ENCODE measurements at regions not wholly inside any gene's neighbourhood (a gene's known extent, or its start where the extent isn't known, plus 50 kb on each side); places are given as distances from the start of the nearest gene placed in this dataset.

GRCh38 chr15:93587059-93587521, 498.1 kb upstream of the RGMA start:
- no peak overlapping the region for H2AFZ ChIP-seq (ENCODE audit: low read depth, low read length, poor library complexity, severe bottlenecking)
- H4K20me1 ChIP-seq (ENCODE audit: insufficient read depth) = no peaks in the 10 kb centered on the region
- no peak overlapping the region for H3K4me3 ChIP-seq (replicated peaks in 1 of 2; ENCODE audit: low read depth in 1 of 2, low read length in 2 of 2)
- no peaks in the 10 kb centered on the region for H3K4me1 ChIP-seq (ENCODE audit: control insufficient read depth in 1 of 2, insufficient read depth in 2 of 2, low read length in 2 of 2)
- no peak overlapping the region for H3K4me2 ChIP-seq (ENCODE audit: low read length)
- H3K36me3 ChIP-seq (ENCODE audit: control insufficient read depth in 1 of 2, insufficient read depth in 2 of 2, low read length in 2 of 2) = no peaks in the 10 kb centered on the region
- no TSS peak for BruUV-seq (replicated peaks)
- no peak overlapping the region for H3K27ac ChIP-seq (ENCODE audit: low read depth, low read length)
- intact Hi-C loops (cut with micrococcal nuclease) = no loop called here
- POLR2A ChIA-PET = no interaction called here
- H3K9me3 ChIP-seq (ENCODE audit: control insufficient read depth in 1 of 2, insufficient read depth in 1 of 2, low read depth in 1 of 2, low read length in 2 of 2) = no peaks in the 10 kb centered on the region
- RAD21 ChIA-PET (ENCODE audit: low non-redundant PET in 1 of 2, low total read pairs in 2 of 2, uncharacterized antibody in 2 of 2, unreplicated experiment in 2 of 2) = no interaction called here
- no peak for ATAC-seq
- H3K79me2 ChIP-seq (ENCODE audit: insufficient read depth, low read length) = no peaks in the 10 kb centered on the region
- no peak overlapping the region for H3K9ac ChIP-seq (ENCODE audit: low read length)
- CTCF ChIA-PET = no interaction called here
- no peaks in the 10 kb centered on the region for H3K9me2 ChIP-seq (ENCODE audit: insufficient read depth)
- no peak for DNase-seq (ENCODE audit: low read depth, low spot score)
- no peak for TF ChIP-seq EGR1 (IDR thresholded peaks at IDR 0.05; ENCODE audit: low read depth)
- H3K27me3 ChIP-seq (ENCODE audit: insufficient read depth, low read length) = no peaks in the 10 kb centered on the region

- H3K9ac ChIP-seq (ENCODE audit: low read length) = no peak overlapping the region
- no peak for DNase-seq (ENCODE audit: low read depth, low spot score)
- no peaks in the 10 kb centered on the region for H3K9me2 ChIP-seq (ENCODE audit: insufficient read depth)
- no peaks in the 10 kb centered on the region for H4K20me1 ChIP-seq (ENCODE audit: insufficient read depth)
- H3K79me2 ChIP-seq (ENCODE audit: insufficient read depth, low read length) = no peaks in the 10 kb centered on the region
- no peak overlapping the region for H3K4me3 ChIP-seq (replicated peaks in 1 of 2; ENCODE audit: low read depth in 1 of 2, low read length in 2 of 2)
- no peaks in the 10 kb centered on the region for H3K36me3 ChIP-seq (ENCODE audit: control insufficient read depth in 1 of 2, insufficient read depth in 2 of 2, low read length in 2 of 2)
- BruUV-seq (replicated peaks) = no TSS peak
- H3K9me3 ChIP-seq (ENCODE audit: control insufficient read depth in 1 of 2, insufficient read depth in 1 of 2, low read depth in 1 of 2, low read length in 2 of 2) = no peaks in the 10 kb centered on the region
- H2AFZ ChIP-seq (ENCODE audit: low read depth, low read length, poor library complexity, severe bottlenecking) = no peak overlapping the region
- intact Hi-C loops (cut with micrococcal nuclease) = no loop called here
- no peaks in the 10 kb centered on the region for H3K4me1 ChIP-seq (ENCODE audit: control insufficient read depth in 1 of 2, insufficient read depth in 2 of 2, low read length in 2 of 2)
- ChIA-PET POLR2A (no interaction called here), RAD21 (ENCODE audit: low non-redundant PET in 1 of 2, low total read pairs in 2 of 2, uncharacterized antibody in 2 of 2, unreplicated experiment in 2 of 2) (no interaction called here), CTCF (no interaction called here)
- no peaks in the 10 kb centered on the region for H3K27me3 ChIP-seq (ENCODE audit: insufficient read depth, low read length)
- no peak for ATAC-seq
- no peak overlapping the region for H3K27ac ChIP-seq (ENCODE audit: low read depth, low read length)
- no peak overlapping the region for H3K4me2 ChIP-seq (ENCODE audit: low read length)
- no peak for TF ChIP-seq ZFX (IDR thresholded peaks at IDR 0.05)
- TF ChIP-seq CTCF (IDR thresholded peaks at IDR 0.05 in 2 of 3, conservative IDR thresholded peaks at IDR 0.05 in 1 of 3; ENCODE audit: borderline replicate concordance in 1 of 3, insufficient read depth in 1 of 3, low read depth in 2 of 3, low read length in 2 of 3) = no peak
- TF ChIP-seq POLR2AphosphoS5 (IDR thresholded peaks at IDR 0.05; ENCODE audit: low read depth, low read length) = no peak
- no peak for TF ChIP-seq SIN3A (IDR thresholded peaks at IDR 0.05; ENCODE audit: low read depth)
- no peak for TF ChIP-seq MAX (IDR thresholded peaks at IDR 0.05)
- no peak for TF ChIP-seq EGR1 (IDR thresholded peaks at IDR 0.05; ENCODE audit: low read depth)
- TF ChIP-seq, protein P1, sequence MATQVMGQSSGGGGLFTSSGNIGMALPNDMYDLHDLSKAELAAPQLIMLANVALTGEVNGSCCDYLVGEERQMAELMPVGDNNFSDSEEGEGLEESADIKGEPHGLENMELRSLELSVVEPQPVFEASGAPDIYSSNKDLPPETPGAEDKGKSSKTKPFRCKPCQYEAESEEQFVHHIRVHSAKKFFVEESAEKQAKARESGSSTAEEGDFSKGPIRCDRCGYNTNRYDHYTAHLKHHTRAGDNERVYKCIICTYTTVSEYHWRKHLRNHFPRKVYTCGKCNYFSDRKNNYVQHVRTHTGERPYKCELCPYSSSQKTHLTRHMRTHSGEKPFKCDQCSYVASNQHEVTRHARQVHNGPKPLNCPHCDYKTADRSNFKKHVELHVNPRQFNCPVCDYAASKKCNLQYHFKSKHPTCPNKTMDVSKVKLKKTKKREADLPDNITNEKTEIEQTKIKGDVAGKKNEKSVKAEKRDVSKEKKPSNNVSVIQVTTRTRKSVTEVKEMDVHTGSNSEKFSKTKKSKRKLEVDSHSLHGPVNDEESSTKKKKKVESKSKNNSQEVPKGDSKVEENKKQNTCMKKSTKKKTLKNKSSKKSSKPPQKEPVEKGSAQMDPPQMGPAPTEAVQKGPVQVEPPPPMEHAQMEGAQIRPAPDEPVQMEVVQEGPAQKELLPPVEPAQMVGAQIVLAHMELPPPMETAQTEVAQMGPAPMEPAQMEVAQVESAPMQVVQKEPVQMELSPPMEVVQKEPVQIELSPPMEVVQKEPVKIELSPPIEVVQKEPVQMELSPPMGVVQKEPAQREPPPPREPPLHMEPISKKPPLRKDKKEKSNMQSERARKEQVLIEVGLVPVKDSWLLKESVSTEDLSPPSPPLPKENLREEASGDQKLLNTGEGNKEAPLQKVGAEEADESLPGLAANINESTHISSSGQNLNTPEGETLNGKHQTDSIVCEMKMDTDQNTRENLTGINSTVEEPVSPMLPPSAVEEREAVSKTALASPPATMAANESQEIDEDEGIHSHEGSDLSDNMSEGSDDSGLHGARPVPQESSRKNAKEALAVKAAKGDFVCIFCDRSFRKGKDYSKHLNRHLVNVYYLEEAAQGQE (IDR thresholded peaks at IDR 0.05; ENCODE audit: low read depth) = no peak
- TF ChIP-seq TCF7L2 (IDR thresholded peaks at IDR 0.05; ENCODE audit: borderline replicate concordance, extremely low read depth, insufficient read depth, insufficient read length) = no peak
- TF ChIP-seq, protein P2, sequence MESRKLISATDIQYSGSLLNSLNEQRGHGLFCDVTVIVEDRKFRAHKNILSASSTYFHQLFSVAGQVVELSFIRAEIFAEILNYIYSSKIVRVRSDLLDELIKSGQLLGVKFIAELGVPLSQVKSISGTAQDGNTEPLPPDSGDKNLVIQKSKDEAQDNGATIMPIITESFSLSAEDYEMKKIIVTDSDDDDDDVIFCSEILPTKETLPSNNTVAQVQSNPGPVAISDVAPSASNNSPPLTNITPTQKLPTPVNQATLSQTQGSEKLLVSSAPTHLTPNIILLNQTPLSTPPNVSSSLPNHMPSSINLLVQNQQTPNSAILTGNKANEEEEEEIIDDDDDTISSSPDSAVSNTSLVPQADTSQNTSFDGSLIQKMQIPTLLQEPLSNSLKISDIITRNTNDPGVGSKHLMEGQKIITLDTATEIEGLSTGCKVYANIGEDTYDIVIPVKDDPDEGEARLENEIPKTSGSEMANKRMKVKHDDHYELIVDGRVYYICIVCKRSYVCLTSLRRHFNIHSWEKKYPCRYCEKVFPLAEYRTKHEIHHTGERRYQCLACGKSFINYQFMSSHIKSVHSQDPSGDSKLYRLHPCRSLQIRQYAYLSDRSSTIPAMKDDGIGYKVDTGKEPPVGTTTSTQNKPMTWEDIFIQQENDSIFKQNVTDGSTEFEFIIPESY (IDR thresholded peaks at IDR 0.05; ENCODE audit: extremely low read depth, insufficient replicate concordance, low read length) = no peak
- no peak for TF ChIP-seq JUND (IDR thresholded peaks at IDR 0.05)
- TF ChIP-seq CEBPB (IDR thresholded peaks at IDR 0.05; ENCODE audit: low read depth) = no peak
- TF ChIP-seq SP1 (IDR thresholded peaks at IDR 0.05; ENCODE audit: low read depth) = no peak
- no peak for TF ChIP-seq YY1 (IDR thresholded peaks at IDR 0.05; ENCODE audit: extremely low read depth, insufficient replicate concordance, low read depth, low read length)
Measured at GRCh38 chr15:93585012-93585411, 496.0 kb upstream of the RGMA start.
